Lung (tissue), 11 donors: ENCODE measurements at regions not wholly inside any gene's neighbourhood (a gene's known extent, or its start where the extent isn't known, plus 50 kb on each side); places are given as distances from the start of the nearest gene placed in this dataset.
"Not testable (repeated sequence)": the region's sequence is repeated elsewhere in the genome, so short reads cannot be mapped to it uniquely, and the experiment has no call there.

Experiments used
- ATAC-seq: fragments of 200-7000 bp; cut with Tn5 transposase; one replicate; pipeline ENCODE4 v1.9.1; 2020; ENCODE audit warnings: moderate number of reproducible peaks; ENCODE audit not compliant: insufficient read depth, low FRiP score
- DNase-seq, 3 donors: peaks; one replicate each; pipeline ENCODE4 v3.0.0-alpha.2; 2013 to 2017
- H3K27ac ChIP-seq, 2 donors: one replicate each; pipeline ENCODE4 v1.5.1; 2013; ENCODE audit warnings: mild to moderate bottlenecking in 2 of 2, moderate library complexity in 2 of 2, control low read depth in 1 of 2, inconsistent platforms in 1 of 2, low read depth in 1 of 2, low read length in 1 of 2
- H3K27me3 ChIP-seq, 3 donors: one replicate each; pipeline ENCODE4 v1.5.1; 2013; ENCODE audit warnings: low read length in 2 of 3; ENCODE audit not compliant: control insufficient read depth in 3 of 3, insufficient read depth in 3 of 3
- H3K36me3 ChIP-seq, 4 donors: one replicate each; pipeline ENCODE4 v1.5.1; 2013; ENCODE audit warnings: low read length in 4 of 4, mild to moderate bottlenecking in 1 of 4, moderate library complexity in 1 of 4; ENCODE audit not compliant: control insufficient read depth in 4 of 4, insufficient read depth in 4 of 4
- H3K4me1 ChIP-seq, 5 donors: one replicate each; pipeline ENCODE4 v1.5.1; 2013; ENCODE audit warnings: low read length in 5 of 5, mild to moderate bottlenecking in 2 of 5, moderate library complexity in 1 of 5; ENCODE audit not compliant: control insufficient read depth in 5 of 5, insufficient read depth in 5 of 5
- H3K4me3 ChIP-seq: one replicate; pipeline ENCODE4 v1.5.1; 2013; ENCODE audit warnings: mild to moderate bottlenecking, control low read depth, moderate library complexity
- H3K9ac ChIP-seq, 2 donors: one replicate each; pipeline ENCODE4 v1.5.1; 2013; ENCODE audit warnings: low read length in 2 of 2, control low read depth in 1 of 2; ENCODE audit not compliant: insufficient read depth in 1 of 2
- H3K9me3 ChIP-seq, 4 donors: one replicate each; pipeline ENCODE4 v1.5.1; 2013; ENCODE audit warnings: low read length in 3 of 4, mild to moderate bottlenecking in 1 of 4, moderate library complexity in 1 of 4; ENCODE audit not compliant: control insufficient read depth in 4 of 4, insufficient read depth in 3 of 4
- CTCF ChIP-seq: IDR thresholded peaks from 2 replicates; pipeline ENCODE4 v1.5.1; 2012; ENCODE audit warnings: mild to moderate bottlenecking; ENCODE audit errors: control extremely low read depth, extremely low read depth
- WGBS, 2 donors: extraction: QIAGEN DNeasy Blood & Tissue Kit; methylation state at CpG; one replicate each; pipeline ENCODE4 v1.1.7; 2013; 5-methylcytosine and 5-hydroxymethylcytosine counted together
- donor health status: control.
- donor health status: control.
- donor health status: Bipolar disorder and iron deficiency.
- donor health status: healthy.
- donor health status: DM: yes; HTN: yes; CAD: no.

- H3K4me1 ChIP-seq, result no peaks in the 10 kb centered on the region
- no peak for TF ChIP-seq CTCF
- no peaks in the 10 kb centered on the region for H3K27me3 ChIP-seq
- no peak overlapping the region for H3K27ac ChIP-seq
- 73 to 76% methylated on average over 5 of the region's 5 CpGs for WGBS, 2 donors
- no peak overlapping the region for H3K4me3 ChIP-seq
- DNase-seq (no peak), ATAC-seq (no peak)
- H3K9ac ChIP-seq, result no peak overlapping the region
- no peaks in the 10 kb centered on the region for H3K36me3 ChIP-seq
- H3K9me3 ChIP-seq, result no peaks in the 10 kb centered on the region
Measured at GRCh38 chr1:213698092-213698702, 289.6 kb upstream of the PROX1 start.

GRCh38 chr1:213702703-213703102 lies 285.1 kb upstream of the PROX1 start:
- Histone ChIP-seq H3K27me3 (no peaks in the 10 kb centered on the region), H3K27ac (no peak overlapping the region), H3K4me3 (no peak overlapping the region), H3K4me1 (no peaks in the 10 kb centered on the region), H3K9ac (no peak overlapping the region), H3K36me3 (no peaks in the 10 kb centered on the region), H3K9me3 (no peaks in the 10 kb centered on the region)
- ATAC-seq (no peak), DNase-seq (no peak)
- no peak for TF ChIP-seq CTCF

- H3K4me3 ChIP-seq, result no peak overlapping the region
- WGBS, 2 donors, result 79 to 82% methylated on average over 3 of the region's 3 CpGs
- DNase-seq (no peak), ATAC-seq (no peak)
- no peaks in the 10 kb centered on the region for H3K9me3 ChIP-seq
- no peak overlapping the region for H3K9ac ChIP-seq
- no peak overlapping the region for H3K27ac ChIP-seq
- no peaks in the 10 kb centered on the region for H3K27me3 ChIP-seq
- H3K4me1 ChIP-seq, result no peaks in the 10 kb centered on the region
- no peaks in the 10 kb centered on the region for H3K36me3 ChIP-seq
- no peak for TF ChIP-seq CTCF
Measured at GRCh38 chr1:213704941-213705340, 282.8 kb upstream of the PROX1 start.

GRCh38 chr1:213711833-213712490 lies 275.8 kb upstream of the PROX1 start:
- not testable (repeated sequence) for H3K27me3 ChIP-seq, ATAC-seq, H3K27ac ChIP-seq, H3K9me3 ChIP-seq, H3K9ac ChIP-seq, H3K4me1 ChIP-seq, H3K4me3 ChIP-seq, H3K36me3 ChIP-seq
- DNase-seq, result peak in 1 of 3 donors; percentile 16
- 64 to 85% methylated on average over 7 of the region's 7 CpGs for WGBS, 2 donors
